ENCODE measurements at regions not wholly inside any gene's neighbourhood (a gene's known extent, or its start where the extent isn't known, plus 50 kb on each side); places are given as distances from the start of the nearest gene placed in this dataset.

DNA sequence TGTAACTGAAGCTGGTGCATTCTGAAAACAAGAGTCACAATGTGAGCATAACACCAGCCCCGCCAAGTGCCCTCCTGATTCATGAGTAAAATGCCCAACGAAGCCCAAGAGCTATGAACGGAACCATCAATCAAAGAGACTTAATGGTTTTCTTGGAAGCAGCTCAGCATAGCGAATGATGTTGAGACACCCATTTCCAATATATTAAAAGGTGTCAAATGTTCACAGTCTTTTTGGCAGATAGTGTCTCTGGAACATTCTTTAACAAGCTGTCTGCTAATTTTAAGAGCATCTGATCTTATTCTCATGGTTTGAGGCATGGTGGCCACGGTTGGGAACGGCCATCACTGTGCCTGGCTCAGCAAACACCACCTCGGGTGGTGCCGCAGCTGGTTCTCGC, 133.4 kb upstream of the USP29 start:
- H3K36me3 ChIP-seq (ENCODE audit: control insufficient read depth, insufficient read depth, low read length): no peaks in the 10 kb centered on the region
- no peaks in the 10 kb centered on the region for H3K79me2 ChIP-seq (ENCODE audit: control insufficient read depth, insufficient read depth, low read length)
- in situ Hi-C loops (cut with MboI) (no loop called here), intact Hi-C loops (cut with micrococcal nuclease) (no loop called here)
- H3K4me2 ChIP-seq (ENCODE audit: insufficient read depth, low read length): no peak overlapping the region
- no peaks in the 10 kb centered on the region for H3K4me1 ChIP-seq (replicated peaks in 1 of 2; ENCODE audit: control insufficient read depth in 2 of 2, insufficient read depth in 2 of 2, low read length in 2 of 2)
- no peaks in the 10 kb centered on the region for H3K27me3 ChIP-seq (ENCODE audit: control insufficient read depth in 2 of 2, insufficient read depth in 2 of 2, low read length in 2 of 2)
- H3K27ac ChIP-seq (ENCODE audit: extremely low read depth, low read depth, low read length): no peak overlapping the region
- no peaks in the 10 kb centered on the region for H3K9me1 ChIP-seq (ENCODE audit: control insufficient read depth, insufficient read depth, low read length)
- H2AFZ ChIP-seq (ENCODE audit: low read depth, low read length): no peak overlapping the region
- ATAC-seq: no peak
- H3K9ac ChIP-seq (ENCODE audit: insufficient read depth in 1 of 2, low read depth in 2 of 2, low read length in 2 of 2): no peak overlapping the region
- H3K9me3 ChIP-seq (replicated peaks; ENCODE audit: control insufficient read depth, insufficient read depth, low read depth, low read length): no peaks in the 10 kb centered on the region; the same call in 1 of the 2 replicates
- 0% methylated on average over 9 of the region's 9 CpGs for WGBS (ENCODE audit: insufficient coverage, low coverage, missing lambda C conversion rate)
- POLR2A ChIA-PET: no interaction called here
- DNase-seq (ENCODE audit: extremely low read depth in 1 of 4, low spot score in 3 of 4): no peak
- no peak for TF ChIP-seq TFAM (CRISPR knock-in tag; conservative IDR thresholded peaks at IDR 0.05)
- no peak for TF ChIP-seq CREB5 (CRISPR knock-in tag; IDR thresholded peaks at IDR 0.05)
- TF ChIP-seq BDP1 (IDR thresholded peaks at IDR 0.05; ENCODE audit: insufficient read depth, insufficient read length): no peak
- TF ChIP-seq ZNF785 (CRISPR knock-in tag; IDR thresholded peaks at IDR 0.05): no peak
- TF ChIP-seq STAT5A (IDR thresholded peaks at IDR 0.05; ENCODE audit: borderline replicate concordance, low read length): no peak
- TF ChIP-seq HDAC1 (IDR thresholded peaks at IDR 0.05): no peak
- TF ChIP-seq, protein P1, sequence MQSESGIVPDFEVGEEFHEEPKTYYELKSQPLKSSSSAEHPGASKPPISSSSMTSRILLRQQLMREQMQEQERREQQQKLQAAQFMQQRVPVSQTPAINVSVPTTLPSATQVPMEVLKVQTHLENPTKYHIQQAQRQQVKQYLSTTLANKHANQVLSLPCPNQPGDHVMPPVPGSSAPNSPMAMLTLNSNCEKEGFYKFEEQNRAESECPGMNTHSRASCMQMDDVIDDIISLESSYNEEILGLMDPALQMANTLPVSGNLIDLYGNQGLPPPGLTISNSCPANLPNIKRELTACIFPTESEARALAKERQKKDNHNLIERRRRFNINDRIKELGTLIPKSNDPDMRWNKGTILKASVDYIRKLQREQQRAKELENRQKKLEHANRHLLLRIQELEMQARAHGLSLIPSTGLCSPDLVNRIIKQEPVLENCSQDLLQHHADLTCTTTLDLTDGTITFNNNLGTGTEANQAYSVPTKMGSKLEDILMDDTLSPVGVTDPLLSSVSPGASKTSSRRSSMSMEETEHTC (IDR thresholded peaks at IDR 0.05): no peak
- TF ChIP-seq TOE1 (IDR thresholded peaks at IDR 0.05; ENCODE audit: borderline replicate concordance): no peak
- TF ChIP-seq TOE1 (CRISPR knock-in tag; IDR thresholded peaks at IDR 0.05; ENCODE audit: borderline replicate concordance, low read depth): no peak
- no peak for TF ChIP-seq ZSCAN32 (CRISPR knock-in tag; IDR thresholded peaks at IDR 0.05)
- no peak for TF ChIP-seq KLF6 (CRISPR knock-in tag; IDR thresholded peaks at IDR 0.05; ENCODE audit: borderline replicate concordance)
- no peak for TF ChIP-seq TBL1XR1 (IDR thresholded peaks at IDR 0.05; ENCODE audit: low read length in 2 of 2)
- no peak for TF ChIP-seq TAF15 (IDR thresholded peaks at IDR 0.05; ENCODE audit: low read depth, low read length)
- no peak for TF ChIP-seq HMG20B (CRISPR knock-in tag; IDR thresholded peaks at IDR 0.05)
- TF ChIP-seq ZC3H8 (IDR thresholded peaks at IDR 0.05): no peak
- TF ChIP-seq, protein P2, sequence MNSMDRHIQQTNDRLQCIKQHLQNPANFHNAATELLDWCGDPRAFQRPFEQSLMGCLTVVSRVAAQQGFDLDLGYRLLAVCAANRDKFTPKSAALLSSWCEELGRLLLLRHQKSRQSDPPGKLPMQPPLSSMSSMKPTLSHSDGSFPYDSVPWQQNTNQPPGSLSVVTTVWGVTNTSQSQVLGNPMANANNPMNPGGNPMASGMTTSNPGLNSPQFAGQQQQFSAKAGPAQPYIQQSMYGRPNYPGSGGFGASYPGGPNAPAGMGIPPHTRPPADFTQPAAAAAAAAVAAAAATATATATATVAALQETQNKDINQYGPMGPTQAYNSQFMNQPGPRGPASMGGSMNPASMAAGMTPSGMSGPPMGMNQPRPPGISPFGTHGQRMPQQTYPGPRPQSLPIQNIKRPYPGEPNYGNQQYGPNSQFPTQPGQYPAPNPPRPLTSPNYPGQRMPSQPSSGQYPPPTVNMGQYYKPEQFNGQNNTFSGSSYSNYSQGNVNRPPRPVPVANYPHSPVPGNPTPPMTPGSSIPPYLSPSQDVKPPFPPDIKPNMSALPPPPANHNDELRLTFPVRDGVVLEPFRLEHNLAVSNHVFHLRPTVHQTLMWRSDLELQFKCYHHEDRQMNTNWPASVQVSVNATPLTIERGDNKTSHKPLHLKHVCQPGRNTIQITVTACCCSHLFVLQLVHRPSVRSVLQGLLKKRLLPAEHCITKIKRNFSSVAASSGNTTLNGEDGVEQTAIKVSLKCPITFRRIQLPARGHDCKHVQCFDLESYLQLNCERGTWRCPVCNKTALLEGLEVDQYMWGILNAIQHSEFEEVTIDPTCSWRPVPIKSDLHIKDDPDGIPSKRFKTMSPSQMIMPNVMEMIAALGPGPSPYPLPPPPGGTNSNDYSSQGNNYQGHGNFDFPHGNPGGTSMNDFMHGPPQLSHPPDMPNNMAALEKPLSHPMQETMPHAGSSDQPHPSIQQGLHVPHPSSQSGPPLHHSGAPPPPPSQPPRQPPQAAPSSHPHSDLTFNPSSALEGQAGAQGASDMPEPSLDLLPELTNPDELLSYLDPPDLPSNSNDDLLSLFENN (IDR thresholded peaks at IDR 0.05; ENCODE audit: low read depth in 2 of 2, low read length in 2 of 2): no peak
- TF ChIP-seq RCOR1 (IDR thresholded peaks at IDR 0.05; ENCODE audit: borderline replicate concordance in 1 of 2, low read depth in 2 of 2, low read length in 2 of 2): no peak
- H4K20me1 ChIP-seq (replicated peaks; ENCODE audit: control insufficient read depth, insufficient read depth, low read length): no peaks in the 10 kb centered on the region
- CTCF ChIA-PET (ENCODE audit: low intra/inter-chr PET ratio): no interaction called here
- no peak overlapping the region for H3K4me3 ChIP-seq
- FAIRE-seq: no peak
- no TSS peak for BruUV-seq (replicated peaks)

Measured in K562 (cell line).